Esophagus muscularis mucosa (tissue), 4 donors: ENCODE measurements at regions not wholly inside any gene's neighbourhood (a gene's known extent, or its start where the extent isn't known, plus 50 kb on each side); places are given as distances from the start of the nearest gene placed in this dataset.

Experiments
- DNase-seq: peaks from one replicate; pipeline ENCODE4 v3.0.0-alpha.2; 2017; ENCODE audit errors: extremely low spot score
- H3K27ac ChIP-seq, 4 donors: fragments of 200-600 bp; sonication (generic); replicated peaks in 1 of 4; 1 replicate in 3 of 4; 2 replicates in 1 of 4; pipeline ENCODE4 v1.5.1; 2016 to 2019; ENCODE audit warnings: mild to moderate bottlenecking in 1 of 4
- H3K27me3 ChIP-seq, 4 donors: fragments of 200-600 bp; sonication (generic); one replicate each; pipeline versions ENCODE4 v1.5.1 to v1.6.0; 2016 to 2019
- H3K36me3 ChIP-seq, 4 donors: fragments of 200-600 bp; sonication (generic); one replicate each; pipeline ENCODE4 v1.5.1; 2016 to 2019
- H3K4me1 ChIP-seq, 4 donors: fragments of 200-600 bp; sonication (generic); one replicate each; pipeline ENCODE4 v1.5.1; 2016 to 2019
- H3K4me3 ChIP-seq, 4 donors: fragments of 200-600 bp; sonication (generic); 1 replicate in 2 of 4; 2 replicates in 2 of 4; pipeline ENCODE4 v1.5.1; 2016 to 2019; ENCODE audit warnings: mild to moderate bottlenecking in 4 of 4, moderate library complexity in 1 of 4
- H3K9me3 ChIP-seq, 4 donors: fragments of 200-600 bp; sonication (generic); 1 replicate in 3 of 4; 2 replicates in 1 of 4; pipeline ENCODE4 v1.5.1; 2016 to 2019
- CTCF ChIP-seq, 3 experiments: fragments of 200-600 bp in 2 of 3; fragments of 450-650 bp in 1 of 3; sonication (generic) in 2 of 3; IDR thresholded peaks; one replicate each; pipeline ENCODE4 v1.5.1; 2017 to 2019; ENCODE audit warnings: antibody characterized with exemption in 3 of 3, mild to moderate bottlenecking in 2 of 3, moderate library complexity in 1 of 3
- EP300 ChIP-seq: sonication (generic); formaldehyde crosslinking; IDR thresholded peaks from one replicate; pipeline ENCODE4 v1.6.1; 2017; ENCODE audit warnings: antibody characterized with exemption
- POLR2A ChIP-seq: fragments of 450-650 bp; IDR thresholded peaks from one replicate; pipeline ENCODE4 v1.6.1; 2017; ENCODE audit warnings: antibody characterized with exemption, moderate library complexity, mild to moderate bottlenecking, low read depth
- POLR2AphosphoS5 ChIP-seq, 2 donors: sonication (generic); formaldehyde crosslinking; IDR thresholded peaks; one replicate each; pipeline ENCODE4 v1.6.1; 2017; ENCODE audit warnings: antibody characterized with exemption in 2 of 2
- WGBS: methylation state at CpG from one replicate; pipeline ENCODE4 v1.1.5; 2018; 5-methylcytosine and 5-hydroxymethylcytosine counted together
- intact Hi-C: fragments of 100-400 bp; cut with DNase I; formaldehyde crosslinking; loops from one replicate; pipeline ENCODE4 v1.15.1; 2023

DNA sequence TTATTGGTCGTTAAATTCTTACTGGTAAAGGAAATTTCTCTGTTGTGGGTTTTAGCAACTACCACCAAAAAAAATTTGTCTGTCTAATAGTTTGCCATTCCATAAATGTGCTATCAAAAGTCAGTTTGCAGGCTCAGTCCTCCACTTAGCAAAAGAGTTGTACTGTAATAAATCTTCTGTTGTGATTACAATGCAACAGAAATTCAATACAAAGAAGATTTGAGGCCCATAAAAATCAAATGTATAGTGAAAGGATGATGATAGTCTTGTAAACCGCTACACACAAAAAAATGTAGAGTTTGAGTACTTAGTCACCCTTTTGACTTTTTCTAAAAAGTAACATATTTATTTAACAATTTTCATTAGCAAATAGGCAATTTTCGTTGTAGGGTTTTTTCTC is 251.7 kb downstream of the VGLL3 start:
- Histone ChIP-seq H3K4me1 (no peaks in the 10 kb centered on the region), H3K27me3 (no peaks in the 10 kb centered on the region), H3K9me3 (no peaks in the 10 kb centered on the region), H3K36me3 (no peaks in the 10 kb centered on the region), H3K4me3 (no peak overlapping the region), H3K27ac (no peak overlapping the region)
- DNase-seq, result no peak
- TF ChIP-seq POLR2AphosphoS5 (IDR thresholded peaks at IDR 0.05), result no peak
- no peak for TF ChIP-seq POLR2A
- no peak for TF ChIP-seq CTCF (IDR thresholded peaks at IDR 0.05)
- TF ChIP-seq EP300, result no peak
- WGBS, result 86% methylated on average over 3 of the region's 3 CpGs
- intact Hi-C loops, result no loop called here

- intact Hi-C loops, result no loop called here
- no peak for DNase-seq
- Histone ChIP-seq H3K4me3 (no peak overlapping the region), H3K9me3 (no peaks in the 10 kb centered on the region), H3K27me3 (no peaks in the 10 kb centered on the region), H3K4me1 (no peaks in the 10 kb centered on the region), H3K27ac (no peak overlapping the region), H3K36me3 (no peaks in the 10 kb centered on the region)
- no peak for TF ChIP-seq EP300
- no peak for TF ChIP-seq POLR2AphosphoS5 (IDR thresholded peaks at IDR 0.05)
- no peak for TF ChIP-seq POLR2A
- no peak for TF ChIP-seq CTCF (IDR thresholded peaks at IDR 0.05)
- WGBS, result 81% methylated on average over 1 of the region's 1 CpG
These were observed 252.3 kb downstream of the VGLL3 start for GRCh38 chr3:86738684-86739083.

DNA sequence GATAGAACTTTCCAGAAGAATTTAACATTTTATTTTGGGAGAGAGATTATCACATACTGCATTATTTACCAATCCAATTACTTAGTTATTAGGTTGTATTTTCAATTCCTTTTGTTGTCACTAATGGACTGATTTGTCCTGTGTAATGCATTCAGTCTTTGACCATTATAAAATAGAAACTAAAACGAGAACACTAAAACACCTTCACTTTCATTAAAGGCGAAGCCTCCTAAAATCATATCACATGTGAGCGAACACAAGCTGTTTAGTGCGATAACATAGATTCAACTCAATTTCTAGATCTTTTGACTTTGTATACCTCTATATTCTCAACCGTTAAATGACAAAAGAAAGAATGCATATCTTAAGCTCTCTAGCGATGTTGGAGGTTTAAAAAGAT is 253.4 kb downstream of the VGLL3 start:
- Histone ChIP-seq H3K9me3 (no peaks in the 10 kb centered on the region), H3K27ac (no peak overlapping the region), H3K4me1 (no peaks in the 10 kb centered on the region), H3K4me3 (no peak overlapping the region), H3K27me3 (no peaks in the 10 kb centered on the region), H3K36me3 (no peaks in the 10 kb centered on the region)
- whole genome bisulfite sequencing, result 91% methylated on average over 6 of the region's 6 CpGs
- no peak for TF ChIP-seq EP300
- intact Hi-C loops, result no loop called here
- no peak for DNase-seq

- no peaks in the 10 kb centered on the region for H3K4me1 ChIP-seq
- no peak overlapping the region for H3K4me3 ChIP-seq
- TF ChIP-seq CTCF (IDR thresholded peaks at IDR 0.05) (no peak), POLR2A (no peak), POLR2AphosphoS5 (IDR thresholded peaks at IDR 0.05) (no peak), EP300 (no peak)
- 90% methylated on average over 20 of the region's 22 CpGs for WGBS
- intact Hi-C loops, result no loop called here
- H3K9me3 ChIP-seq, result no peaks in the 10 kb centered on the region
- no peaks in the 10 kb centered on the region for H3K27me3 ChIP-seq
- DNase-seq, result no peak
- H3K27ac ChIP-seq, result no peak overlapping the region
- no peaks in the 10 kb centered on the region for H3K36me3 ChIP-seq
These were observed 257.7 kb downstream of the VGLL3 start for GRCh38 chr3:86733257-86733656.

- WGBS, result 50% methylated on average over 2 of the region's 21 CpGs
- no peaks in the 10 kb centered on the region for H3K36me3 ChIP-seq
- H3K27ac ChIP-seq, result no peak overlapping the region
- DNase-seq, result no peak
- H3K4me3 ChIP-seq, result no peak overlapping the region
- no peaks in the 10 kb centered on the region for H3K9me3 ChIP-seq
- intact Hi-C loops, result no loop called here
- TF ChIP-seq POLR2A, result no peak
- no peak for TF ChIP-seq CTCF (IDR thresholded peaks at IDR 0.05)
- no peak for TF ChIP-seq POLR2AphosphoS5 (IDR thresholded peaks at IDR 0.05)
- no peak for TF ChIP-seq EP300
- H3K27me3 ChIP-seq, result no peaks in the 10 kb centered on the region
- no peaks in the 10 kb centered on the region for H3K4me1 ChIP-seq
These were observed 259.4 kb downstream of the VGLL3 start for GRCh38 chr3:86731501-86731901.
